OCI-LY3 (cell line): ENCODE measurements at regions not wholly inside any gene's neighbourhood (a gene's known extent, or its start where the extent isn't known, plus 50 kb on each side); places are given as distances from the start of the nearest gene placed in this dataset.

Source experiments
- EZH2phosphoT487 ChIP-seq: fragments of 200-600 bp; shearing (Covaris generic); IDR thresholded peaks from 2 replicates; pipeline ENCODE4 v1.6.1; 2018; ENCODE audit warnings: antibody characterized with exemption, mixed run types, low read depth
- TF ChIP-seq, protein P1 (sequence below): fragments of 200-600, 300-600 bp; sonication (generic); IDR thresholded peaks from 2 replicates; pipeline ENCODE4 v1.5.1; 2014; ENCODE audit warnings: antibody characterized with exemption, low read length, low read depth

DNA sequence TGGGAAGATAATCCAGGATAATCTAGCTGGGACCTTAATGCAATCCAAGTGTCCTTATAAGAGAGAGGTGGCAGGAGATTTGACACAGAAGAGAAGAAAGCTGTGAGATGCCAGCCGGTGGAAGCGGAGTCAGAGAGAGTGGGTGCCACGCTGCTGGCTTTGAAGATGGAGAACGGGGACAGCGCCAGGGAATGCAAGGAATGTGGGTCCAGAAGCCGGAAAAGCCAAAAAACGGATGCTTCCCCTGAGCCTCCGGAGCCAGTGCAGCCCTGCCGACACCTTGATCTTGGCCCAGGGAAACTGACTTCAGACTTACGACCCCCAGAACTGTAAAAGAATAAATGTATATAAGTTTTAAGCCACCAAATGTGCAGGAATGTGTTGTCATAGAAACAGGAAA lies 152.6 kb downstream of the ZNF281 start:
- TF ChIP-seq, protein P1, sequence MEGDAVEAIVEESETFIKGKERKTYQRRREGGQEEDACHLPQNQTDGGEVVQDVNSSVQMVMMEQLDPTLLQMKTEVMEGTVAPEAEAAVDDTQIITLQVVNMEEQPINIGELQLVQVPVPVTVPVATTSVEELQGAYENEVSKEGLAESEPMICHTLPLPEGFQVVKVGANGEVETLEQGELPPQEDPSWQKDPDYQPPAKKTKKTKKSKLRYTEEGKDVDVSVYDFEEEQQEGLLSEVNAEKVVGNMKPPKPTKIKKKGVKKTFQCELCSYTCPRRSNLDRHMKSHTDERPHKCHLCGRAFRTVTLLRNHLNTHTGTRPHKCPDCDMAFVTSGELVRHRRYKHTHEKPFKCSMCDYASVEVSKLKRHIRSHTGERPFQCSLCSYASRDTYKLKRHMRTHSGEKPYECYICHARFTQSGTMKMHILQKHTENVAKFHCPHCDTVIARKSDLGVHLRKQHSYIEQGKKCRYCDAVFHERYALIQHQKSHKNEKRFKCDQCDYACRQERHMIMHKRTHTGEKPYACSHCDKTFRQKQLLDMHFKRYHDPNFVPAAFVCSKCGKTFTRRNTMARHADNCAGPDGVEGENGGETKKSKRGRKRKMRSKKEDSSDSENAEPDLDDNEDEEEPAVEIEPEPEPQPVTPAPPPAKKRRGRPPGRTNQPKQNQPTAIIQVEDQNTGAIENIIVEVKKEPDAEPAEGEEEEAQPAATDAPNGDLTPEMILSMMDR: no peak
- no peak for TF ChIP-seq EZH2phosphoT487
